ENCODE measurements at regions not wholly inside any gene's neighbourhood (a gene's known extent, or its start where the extent isn't known, plus 50 kb on each side); places are given as distances from the start of the nearest gene placed in this dataset.
A peak's percentile ranks its signal among the peaks of the same experiment; 100 is the strongest.
"Not testable (repeated sequence)": the region's sequence is repeated elsewhere in the genome, so short reads cannot be mapped to it uniquely, and the experiment has no call there.

DNA sequence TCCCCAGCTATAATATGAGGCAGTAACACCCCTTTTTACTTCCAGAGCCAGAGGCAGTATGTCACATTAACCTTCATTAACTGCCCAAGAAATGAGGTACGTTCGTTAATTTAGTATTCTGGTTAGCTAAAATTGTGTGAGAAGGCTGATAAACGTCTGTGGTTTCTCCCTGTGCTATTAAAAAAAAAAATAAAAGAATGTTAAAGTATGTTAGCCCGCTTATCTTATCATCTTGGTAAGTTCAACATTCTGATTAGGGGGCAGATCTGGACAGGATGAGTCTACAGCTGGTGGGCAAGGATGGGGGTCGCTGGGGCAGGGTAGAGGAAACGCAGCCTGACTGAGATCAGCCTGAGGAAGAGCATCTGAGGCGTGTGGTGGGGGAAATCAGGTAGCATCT, 154.0 kb downstream of the PRL start:
- no peak for DNase-seq (ENCODE audit: low spot score)

DNA sequence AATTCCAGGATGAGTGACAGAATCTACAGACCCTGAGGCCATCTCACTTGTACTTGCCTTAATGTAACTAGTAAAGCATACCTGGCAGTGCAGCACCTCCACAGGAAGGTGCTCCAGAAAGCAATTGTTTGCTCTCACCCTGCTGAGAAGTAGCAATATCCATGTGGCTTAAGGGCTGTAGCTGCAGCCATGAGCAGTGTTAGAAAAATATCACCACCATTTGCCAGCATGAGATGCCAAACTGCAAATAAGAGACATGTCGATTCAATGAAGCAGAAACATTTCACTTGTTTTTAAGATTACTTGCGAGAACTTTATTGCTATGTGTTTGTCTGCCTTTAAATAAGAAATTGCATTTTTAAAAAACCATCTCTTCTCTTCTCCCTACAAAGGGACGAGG, 151.5 kb downstream of the PRL start:
- DNase-seq (ENCODE audit: low spot score) = no peak

DNA sequence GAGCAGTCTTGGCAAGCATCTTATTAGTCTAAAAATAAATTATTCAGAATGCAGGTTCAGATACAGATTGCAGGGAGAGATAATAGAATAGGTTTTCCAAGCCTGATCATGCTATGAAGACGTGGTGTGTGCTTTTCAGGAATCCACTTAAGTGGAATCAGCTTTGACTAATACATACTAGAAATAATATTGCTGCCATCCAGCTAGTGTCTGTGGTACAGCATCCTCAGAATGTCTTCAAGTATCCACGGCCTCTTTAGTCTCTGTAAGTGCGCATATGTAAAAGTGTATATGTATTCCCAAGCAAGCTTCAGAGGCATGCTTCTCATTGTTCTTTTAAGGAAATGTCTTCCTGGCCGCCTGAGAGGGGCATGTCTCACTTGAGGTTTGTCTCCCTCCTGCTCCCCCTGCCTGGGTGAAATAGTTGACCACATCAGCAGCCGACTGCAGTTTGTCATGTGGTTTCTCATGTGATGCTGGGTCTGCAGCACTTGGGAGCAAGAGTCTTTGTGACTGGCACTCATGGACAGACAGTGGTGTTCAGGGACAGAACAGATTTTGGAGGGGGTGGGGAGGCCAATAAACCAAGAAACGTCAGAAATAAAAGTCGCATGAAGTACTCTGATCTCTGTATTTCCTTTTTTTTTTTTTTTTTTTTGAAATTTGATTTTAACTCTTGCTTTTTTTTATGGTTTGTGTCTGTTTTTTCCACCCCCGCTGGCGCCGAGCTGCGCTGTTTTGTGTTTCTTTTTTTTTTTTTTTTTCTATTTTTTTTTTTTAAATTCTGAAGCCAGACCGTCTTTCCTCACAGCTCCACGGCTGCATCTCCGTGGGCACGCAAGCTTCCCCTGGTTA, 150.8 kb downstream of the PRL start:
- peak; percentile 79 for DNase-seq (ENCODE audit: low spot score)

DNA sequence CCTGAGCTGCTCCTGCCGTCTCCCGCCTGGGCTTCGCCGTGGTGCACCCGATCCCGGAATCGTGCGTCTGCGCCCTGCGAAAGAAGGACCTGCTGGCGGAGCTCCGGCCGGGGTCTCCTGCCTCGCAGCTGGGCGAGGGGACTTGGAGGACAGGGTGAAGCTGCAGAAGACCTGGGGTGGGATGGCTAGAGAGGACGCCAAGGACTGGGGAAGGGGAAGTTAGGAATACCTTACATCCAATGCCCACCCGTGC, 150.2 kb downstream of the PRL start:
- DNase-seq (ENCODE audit: low spot score) = no peak

DNA sequence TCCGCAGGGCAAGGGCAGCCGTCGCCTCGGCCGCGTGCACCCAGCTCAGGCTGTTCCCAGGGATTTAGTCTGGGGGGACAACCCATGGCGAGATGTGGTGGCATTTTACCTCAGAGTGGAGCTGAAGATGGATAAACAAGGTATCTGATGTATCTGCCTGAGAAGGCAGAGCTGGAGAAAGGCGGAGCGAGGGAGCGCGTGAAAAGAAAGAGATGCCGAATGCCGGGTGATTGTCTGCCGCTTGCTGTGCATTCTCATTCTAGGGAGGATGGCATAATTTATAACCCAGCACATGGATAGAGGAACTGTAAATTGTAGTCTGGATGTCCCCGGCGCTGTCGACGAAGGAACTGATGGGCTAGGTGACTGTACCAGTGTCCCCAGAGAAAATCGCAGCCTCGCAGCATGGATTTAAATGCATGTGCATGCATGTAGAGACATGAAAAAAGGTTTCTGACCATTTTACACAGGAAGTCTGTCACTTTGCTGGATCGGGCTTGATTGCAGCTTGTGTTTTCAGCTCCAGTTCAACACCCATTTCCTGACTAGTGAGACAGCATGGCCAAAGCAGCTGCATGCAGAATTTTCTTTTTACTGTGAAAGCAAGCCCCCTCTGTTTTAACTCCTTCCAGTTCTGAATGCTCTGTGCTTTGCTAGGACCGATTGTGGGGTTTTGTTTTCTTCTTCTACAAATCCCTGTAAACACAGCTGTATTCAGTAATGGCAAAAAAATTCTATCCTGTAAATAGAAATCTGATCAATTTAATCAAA, 149.7 kb downstream of the PRL start:
- peak; percentile 38 for DNase-seq (ENCODE audit: low spot score)

DNA sequence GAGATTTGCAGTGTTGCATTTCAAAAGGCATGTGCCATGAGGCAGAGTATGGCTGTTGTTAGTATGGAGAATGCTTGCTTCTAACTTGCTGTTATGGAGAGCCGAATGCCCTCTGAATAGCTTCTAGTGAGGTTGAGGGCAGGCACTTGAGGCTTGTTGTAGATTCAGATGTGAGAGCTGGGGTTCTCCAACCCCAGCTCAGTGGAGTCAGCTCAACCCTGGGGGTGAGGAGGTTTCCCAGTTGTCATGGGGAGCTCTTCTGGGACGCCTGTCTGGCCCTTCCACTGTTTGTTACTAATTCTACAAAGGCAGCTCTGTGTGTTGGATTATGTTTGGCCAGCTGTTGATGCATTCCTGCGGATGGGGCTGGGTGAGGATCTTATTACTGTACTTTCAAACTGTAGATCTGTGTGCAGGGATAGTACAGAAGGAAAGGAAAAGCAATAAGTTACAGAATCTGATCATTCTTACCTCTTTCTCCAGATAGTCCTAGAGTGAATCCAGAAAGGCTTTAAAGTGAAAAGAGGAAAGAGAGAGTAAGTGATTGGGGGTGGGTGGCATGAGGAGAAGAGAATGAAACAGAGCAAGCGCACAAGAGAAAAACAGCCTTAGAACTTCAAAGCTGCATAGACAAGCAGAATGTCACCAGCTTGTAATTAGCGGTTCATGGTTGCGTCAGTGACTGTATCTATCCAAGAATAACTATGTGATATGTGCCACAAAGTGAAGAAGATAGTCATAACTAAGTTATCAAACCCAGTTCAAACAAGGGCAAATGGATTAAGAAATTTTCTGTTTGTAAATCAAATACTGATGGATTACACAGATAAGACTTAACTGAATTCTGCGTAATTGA, 148.7 kb downstream of the PRL start:
- DNase-seq (ENCODE audit: low spot score) = peak; percentile 88

DNA sequence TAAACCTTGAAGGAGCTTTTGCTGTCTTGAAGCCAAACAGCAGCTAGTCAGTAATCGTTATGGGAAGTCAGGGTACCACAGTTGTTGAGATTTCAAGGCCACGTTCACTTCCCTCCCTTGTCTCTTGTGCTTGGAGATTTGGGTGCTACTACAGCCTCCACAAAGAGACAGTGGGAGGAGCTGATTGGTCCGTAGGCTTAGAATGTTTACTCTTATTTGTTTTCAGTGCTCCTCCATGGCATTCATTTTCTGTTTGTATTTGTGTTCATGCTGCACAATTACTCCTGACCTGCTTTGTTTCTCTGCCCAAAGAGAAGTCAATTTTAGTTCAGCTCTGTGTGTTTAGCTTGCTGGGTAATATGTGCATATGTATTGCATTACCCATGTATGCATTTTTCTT, 147.7 kb downstream of the PRL start:
- DNase-seq (ENCODE audit: low spot score) = peak; percentile 12

DNA sequence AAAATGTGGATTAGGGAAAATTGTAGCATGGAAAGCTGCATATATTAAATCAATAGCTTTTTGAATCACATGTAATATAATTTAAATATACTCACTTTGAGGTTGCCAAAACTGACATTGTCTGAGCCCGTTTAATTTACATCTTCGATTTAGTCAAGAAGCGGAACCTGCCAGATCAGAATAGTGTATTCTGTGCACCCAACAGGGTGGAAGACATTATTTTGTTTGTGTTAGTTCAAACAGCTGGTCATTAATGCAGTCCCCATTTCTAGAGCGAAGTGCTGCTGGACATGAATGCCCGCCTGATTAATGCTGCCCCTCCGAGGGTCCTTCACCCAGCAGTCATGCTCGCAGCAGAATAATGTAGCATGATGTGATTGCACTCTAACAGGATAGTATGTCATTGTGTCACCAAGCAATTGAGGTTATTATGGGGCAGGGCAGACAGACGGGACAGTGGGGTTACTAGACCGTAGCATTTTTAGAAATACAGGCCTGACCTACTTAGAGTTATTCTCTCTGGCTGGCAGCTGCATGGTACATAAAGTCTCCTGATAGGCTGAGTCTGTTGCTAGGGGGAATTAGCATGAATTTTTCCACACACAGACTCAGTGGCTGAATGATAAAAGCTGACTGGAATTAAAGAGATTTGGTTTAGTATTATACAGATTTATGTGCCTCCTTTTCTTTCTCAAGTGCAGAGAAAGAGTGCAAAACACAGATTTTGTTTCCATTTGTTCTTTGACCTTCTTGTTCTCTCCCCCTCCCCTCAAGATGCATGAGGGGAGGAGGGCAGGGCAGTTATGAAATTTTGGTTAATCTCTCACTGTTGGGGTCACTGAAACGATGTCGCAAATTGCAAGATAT, 147.1 kb downstream of the PRL start:
- peak; percentile 96 for DNase-seq (ENCODE audit: low spot score)

DNA sequence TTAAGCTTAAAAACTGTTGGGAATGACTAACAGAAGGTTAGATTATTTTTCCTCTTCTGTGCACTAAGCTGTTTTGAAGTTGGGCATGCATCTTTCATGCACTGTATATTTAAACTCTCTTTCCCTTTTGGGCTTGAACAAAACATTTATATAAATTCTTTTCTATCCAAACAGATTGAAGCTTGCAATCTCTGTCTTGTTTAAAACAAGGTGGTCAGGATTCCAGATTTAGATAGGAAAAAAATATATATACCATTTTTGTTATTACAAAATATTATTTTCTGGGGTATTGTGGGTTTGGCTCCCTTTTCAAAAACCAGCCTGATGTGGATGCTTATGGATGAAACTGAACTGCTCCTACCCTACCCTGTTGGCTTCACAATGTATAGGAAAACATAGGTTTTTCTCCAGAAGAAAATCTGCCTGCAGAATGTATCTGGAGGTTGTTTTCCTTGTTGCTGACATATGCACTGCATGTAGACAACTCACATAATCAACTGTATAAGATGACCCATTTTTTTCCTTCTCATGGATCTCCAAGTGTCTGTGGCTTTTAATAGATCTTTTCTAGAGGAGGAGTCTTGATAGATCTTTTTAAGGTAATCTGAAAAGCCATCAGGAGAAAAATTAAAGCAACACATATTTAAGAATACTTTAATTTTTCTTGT, 146.3 kb downstream of the PRL start:
- no peak for DNase-seq (ENCODE audit: low spot score)

DNA sequence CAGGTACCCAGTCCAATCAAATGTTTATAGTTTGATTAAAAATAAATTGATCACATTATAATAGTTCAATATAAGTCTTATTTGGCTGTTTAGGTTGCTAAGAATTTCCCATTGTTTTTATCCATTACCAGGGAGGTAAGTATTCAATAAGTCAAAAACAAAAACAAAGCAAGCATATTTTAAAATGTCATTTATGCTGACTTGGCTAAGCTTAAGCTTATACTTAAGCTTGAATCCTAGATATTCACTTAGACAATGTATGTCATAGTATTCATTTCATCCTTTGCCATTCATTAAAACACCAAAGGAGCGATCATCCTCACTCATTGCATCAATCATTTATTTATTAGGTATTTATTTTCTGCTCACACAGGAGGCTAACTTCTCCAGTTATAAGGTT, 144.9 kb downstream of the PRL start:
- DNase-seq (ENCODE audit: low spot score) = no peak

DNA sequence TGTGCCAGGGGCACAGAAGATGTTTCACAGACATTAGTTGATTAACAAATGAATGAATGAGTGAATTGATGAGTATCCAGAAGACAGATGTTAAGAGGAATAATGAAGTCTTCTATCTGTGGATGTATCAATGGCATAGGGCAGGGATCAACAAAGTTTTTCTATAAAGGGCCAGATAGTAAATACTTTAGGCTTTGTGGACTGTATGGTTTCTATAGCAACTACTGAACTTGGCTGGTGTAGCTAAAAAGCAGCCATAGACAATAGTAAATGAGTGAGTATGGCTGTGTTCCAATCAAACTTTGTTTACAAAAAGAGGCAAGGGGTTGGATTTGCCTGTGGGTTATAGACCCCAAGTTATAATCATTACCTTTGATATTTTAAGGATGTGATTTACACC, 144.0 kb downstream of the PRL start:
- DNase-seq (ENCODE audit: low spot score) = no peak

DNA sequence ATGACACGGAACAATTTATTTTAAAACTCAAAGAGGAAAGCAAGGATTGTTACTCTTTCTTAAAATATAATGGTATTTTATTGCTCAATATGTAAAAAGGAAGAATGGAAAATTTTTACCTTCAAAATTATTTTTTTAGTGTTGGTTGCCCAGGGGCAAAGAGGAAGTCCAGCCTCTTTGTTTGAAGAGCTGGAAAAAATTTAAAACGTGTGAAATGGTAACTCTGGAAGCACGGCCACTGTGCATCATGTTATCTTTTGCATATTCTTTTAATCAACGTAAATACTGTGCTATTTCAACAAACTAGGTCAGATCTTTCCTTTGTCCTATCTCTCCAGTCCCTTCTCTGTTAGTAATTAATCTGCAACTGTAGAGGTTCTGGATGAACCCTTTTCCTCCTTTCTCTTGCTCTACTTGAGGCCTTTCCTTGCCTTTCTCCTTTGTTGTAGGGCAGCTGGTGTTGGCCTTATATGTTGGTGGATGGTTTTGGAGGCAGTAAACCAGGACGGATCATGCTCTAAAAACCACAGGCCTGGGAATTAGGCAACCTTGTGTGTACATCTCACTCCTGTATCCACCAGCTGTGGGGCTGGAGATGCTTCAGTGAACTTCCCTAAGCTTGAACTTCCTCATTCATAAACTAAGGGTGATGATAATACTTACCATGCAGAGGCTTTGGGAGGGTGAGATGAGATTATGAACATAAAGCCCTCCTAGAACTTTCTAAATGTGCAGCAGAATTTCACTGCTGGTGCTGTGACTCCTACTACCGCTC, 143.3 kb downstream of the PRL start:
- DNase-seq (ENCODE audit: low spot score) = no peak

DNA sequence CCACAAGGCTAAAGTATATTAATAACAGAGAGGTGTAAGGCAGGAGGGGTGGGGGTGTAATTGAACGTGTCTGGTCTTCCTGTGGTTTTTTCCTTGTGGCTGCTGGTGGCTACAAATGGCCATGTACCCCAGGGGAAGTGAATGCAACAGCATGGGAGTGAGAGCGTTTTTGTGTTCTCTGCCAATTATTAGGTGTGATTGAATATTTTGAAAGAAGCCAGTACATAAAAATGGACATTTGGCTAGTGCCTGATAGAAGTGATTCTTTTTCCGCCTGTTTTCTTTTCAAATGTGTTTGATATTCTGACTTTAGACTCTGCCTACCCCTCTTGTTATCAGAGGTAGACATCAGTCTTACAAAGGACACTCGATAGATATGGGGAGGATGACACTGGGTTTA, 141.3 kb downstream of the PRL start:
- DNase-seq (ENCODE audit: low spot score) = no peak

DNA sequence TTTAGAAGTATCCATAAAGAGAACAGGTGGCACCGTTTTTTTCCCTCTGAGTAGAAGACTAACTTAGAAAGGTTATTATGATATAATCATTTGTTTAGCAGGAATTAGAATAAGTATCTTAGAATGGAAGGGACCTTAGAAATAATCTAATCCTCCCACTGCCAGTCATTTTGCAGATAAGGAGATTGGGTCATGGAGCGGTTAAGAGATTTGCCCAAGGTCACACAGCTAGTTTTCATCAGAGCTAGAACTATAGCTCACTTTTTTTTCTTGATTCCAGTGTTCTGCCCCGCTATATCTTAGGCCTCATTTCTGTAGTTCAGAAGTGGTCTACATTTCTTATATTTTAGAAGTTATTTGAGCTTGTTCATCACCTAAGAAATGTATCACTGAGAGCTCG, 139.6 kb downstream of the PRL start:
- DNase-seq (ENCODE audit: low spot score) = no peak

DNA sequence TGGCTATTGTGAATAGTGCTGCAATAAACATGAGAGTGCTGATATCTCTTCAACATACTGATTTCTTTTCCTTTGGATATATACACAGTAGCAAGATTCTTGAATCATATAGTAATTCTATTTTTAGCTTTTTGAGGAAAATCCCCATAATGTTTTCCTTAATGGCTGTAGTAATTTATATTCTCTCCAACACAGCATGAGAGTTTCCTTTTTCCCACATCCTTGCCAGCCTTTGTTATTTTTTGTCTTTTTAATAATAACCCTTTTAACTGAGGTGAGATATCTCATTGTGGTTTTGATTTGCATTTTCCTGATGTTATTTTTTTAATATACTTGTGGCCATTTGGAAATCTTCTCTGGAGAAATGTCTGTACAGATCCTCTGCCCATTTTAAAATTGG, 132.6 kb downstream of the PRL start:
- no peak for DNase-seq (ENCODE audit: low spot score)

DNA sequence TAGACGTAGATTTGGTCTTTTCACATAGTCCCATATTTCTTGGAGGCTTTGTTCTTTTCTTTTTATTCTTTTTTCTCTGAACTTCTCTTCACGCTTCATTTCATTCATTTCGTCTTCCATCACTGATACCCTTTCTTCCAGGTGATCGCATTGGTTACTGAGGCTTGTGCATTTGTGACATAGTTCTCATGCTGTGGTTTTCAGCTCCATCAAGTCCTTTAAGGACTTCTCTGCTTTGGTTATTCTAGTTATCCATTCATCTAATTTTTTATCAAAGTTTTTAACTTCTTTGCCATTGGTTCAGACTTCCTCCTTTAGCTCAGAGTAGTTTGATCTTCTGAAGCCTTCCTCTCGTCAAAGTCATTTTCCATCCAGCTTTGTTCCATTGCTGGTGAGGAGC, 125.8 kb downstream of the PRL start:
- DNase-seq (ENCODE audit: low spot score) = not testable (repeated sequence)

DNA sequence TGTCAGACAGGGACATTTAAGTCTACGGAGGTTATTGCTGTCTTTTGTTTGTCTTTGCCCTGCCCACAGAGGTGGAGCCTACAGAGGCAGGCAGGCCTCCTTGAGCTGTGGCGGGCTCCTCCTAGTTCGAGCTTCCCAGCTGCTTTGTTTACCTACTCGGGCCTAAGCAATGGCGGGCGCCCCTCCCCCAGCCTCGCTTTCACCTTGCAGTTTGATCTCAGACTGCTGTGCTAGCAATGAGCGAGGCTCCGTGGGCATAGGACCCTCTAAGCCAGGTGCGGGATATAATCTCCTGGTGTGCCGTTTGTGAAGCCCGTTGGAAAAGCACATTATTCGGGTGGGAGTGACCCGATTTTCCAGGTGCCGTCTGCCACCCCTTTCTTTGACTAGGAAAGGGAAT, 125.0 kb downstream of the PRL start:
- not testable (repeated sequence) for DNase-seq (ENCODE audit: low spot score)

DNA sequence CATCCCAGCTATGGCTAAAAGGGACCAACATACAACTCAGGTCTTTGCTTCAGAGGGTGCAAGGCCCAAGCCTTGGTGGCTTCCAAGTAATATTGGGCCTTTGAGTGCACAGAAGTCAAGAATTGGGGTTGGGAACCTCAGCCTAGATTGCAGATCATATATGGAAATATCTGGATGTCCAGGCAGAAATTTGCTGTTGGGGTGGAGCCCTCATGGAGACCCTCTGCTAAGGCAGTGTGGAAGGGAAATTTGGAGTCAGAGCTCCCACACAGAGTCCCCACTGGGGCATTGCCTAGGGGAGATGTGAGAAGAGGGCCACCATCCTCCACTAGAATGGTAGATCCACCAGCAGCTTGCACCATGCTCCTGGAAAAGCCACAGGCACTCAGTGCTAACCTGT, 123.5 kb downstream of the PRL start:
- DNase-seq (ENCODE audit: low spot score) = no peak

DNA sequence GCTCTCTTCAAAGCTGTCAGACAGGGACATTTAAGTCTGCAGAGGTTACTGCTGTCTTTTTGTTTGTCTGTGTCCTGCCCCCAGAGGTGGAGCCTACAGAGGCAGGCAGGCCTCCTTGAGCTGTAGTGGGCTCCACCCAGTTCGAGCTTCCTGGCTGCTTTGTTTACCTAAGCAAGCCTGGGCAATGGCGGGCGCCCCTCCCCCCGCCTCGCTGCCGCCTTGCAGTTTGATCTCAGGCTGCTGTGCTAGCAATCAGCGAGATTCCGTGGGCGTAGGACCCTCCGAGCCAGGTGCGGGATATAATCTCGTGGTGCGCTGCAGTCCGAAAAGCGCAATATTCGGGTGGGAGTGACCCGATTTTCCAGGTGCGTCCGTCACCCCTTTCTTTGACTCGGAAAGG, 116.6 kb downstream of the PRL start:
- not testable (repeated sequence) for DNase-seq (ENCODE audit: low spot score)

DNA sequence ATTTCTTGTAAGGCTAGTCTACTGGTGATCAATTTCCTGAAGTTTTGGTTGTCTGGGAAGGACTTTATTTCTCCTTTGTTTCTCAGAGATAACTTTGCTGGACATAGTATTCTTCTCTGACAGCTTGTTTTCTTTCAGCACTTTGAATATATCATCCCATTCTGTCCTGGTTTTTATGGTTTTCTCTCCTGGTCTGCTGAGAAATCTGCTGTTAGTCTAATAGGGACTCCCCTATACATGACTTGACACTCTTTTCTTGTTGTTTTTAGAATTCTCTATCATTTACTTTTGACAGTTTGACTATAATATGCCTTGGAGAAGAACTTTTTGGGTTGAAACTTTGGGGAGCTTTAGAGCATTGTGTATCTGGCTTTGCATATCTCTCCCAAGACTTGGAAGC, 112.5 kb downstream of the PRL start:
- DNase-seq (ENCODE audit: low spot score) = no peak

Measured in umbilical cord (tissue), 1 donor.